HG03095 (cell line): ENCODE measurements at regions not wholly inside any gene's neighbourhood (a gene's known extent, or its start where the extent isn't known, plus 50 kb on each side); places are given as distances from the start of the nearest gene placed in this dataset.
"Not testable (repeated sequence)": the region's sequence is repeated elsewhere in the genome, so short reads cannot be mapped to it uniquely, and the experiment has no call there.

Experiments
- ATAC-seq: cut with Tn5 transposase; IDR thresholded peaks from one replicate; pipeline ENCODE4 v1.9.1; 2021; ENCODE audit warnings: moderate library complexity; ENCODE audit not compliant: unreplicated experiment

DNA sequence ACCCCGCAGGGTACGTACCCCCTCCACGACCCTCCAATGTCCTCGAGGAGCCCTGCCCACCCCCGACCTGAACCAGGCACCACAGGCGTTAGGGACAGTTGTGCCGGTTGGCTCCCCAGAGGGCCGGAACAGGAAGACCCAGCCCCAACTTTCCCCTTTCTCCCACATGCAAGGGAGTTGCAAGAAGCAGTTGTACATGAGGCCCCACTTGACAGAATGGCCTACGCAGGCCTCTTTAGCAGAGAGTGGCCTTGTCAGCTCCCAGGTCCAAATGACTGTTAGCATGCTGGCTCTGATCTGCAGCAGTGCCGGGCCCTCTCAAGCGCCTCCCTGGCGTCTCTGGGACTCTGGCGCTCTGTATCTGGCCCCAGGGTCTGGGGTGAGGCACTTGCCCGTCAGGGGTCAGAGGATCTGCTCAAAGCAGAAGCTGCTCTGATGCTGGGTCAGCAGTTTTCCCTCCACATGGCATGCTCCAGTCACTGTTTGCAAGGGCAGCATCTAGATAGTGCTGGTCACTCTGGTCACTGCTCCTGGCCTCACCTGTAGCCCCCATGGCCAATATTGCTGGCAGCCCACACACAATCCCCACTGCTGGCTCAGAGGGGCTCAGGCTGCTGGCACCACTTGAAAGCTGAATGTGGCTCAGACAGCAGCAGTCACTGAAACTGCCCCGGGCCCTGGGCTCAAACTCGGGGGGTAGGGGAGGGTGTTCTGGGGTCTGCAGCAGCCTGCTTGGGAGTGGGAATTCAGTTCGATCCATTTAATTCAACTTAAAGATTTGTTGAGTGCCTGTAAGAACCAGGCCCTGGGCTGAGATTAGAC lies 254.5 kb downstream of the FAM43A start:
- ATAC-seq: no peak

DNA sequence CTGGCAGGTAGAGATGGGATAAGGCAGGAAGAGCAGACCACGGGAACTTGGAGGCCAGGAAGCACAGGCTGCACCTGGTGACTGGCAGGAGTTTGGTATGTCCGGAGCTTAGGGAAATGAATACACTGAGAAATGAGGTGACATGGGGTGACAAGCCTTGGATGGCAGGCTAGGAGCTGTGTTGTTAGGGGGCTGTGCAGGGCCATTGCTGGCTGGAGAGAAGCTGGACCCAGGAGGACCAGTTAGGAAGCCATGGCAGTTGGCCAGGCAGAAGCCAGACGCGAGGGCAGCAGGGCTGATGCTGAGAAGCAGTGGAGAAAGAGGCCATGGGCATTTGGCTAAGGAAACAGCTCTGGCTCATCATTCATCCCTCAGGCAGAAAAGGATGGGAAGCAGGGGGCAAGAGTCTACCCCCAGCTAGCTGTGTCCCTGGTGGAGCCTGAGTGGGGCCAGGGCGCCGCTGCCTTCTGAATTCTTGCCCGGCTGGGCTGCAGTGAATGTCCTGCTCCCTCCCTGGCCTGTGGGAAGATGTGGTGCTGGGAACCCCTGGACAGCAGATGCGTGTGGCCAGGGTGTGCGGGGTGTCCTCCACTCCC lies 255.8 kb downstream of the FAM43A start:
- no peak for ATAC-seq

DNA sequence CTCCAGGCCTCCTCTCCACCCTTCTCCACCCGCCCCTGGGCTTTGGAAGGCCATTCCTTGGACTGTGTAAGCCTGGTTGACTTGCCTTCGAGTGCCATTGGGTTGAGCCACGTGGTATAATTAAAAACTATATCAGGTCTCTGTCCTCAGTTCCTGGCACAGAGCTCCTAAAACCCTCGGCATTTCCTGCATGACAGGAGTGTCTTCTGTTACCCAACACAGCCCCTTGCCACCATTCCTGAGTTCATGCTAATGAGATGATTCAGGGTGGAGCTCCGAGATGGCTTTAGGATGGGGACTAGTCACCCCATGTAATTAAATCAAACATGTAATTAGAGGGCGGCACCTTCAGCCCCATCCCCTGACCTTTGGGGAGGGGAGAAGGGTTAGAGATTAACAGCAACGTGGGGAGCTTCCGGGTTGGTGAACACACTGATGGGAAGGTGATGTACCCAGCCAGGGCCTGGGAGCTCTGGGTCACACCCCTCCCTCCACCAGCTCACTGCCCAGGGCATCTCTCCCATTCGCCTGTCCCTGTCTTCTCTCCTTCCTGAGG lies 256.4 kb downstream of the FAM43A start:
- ATAC-seq: no peak

DNA sequence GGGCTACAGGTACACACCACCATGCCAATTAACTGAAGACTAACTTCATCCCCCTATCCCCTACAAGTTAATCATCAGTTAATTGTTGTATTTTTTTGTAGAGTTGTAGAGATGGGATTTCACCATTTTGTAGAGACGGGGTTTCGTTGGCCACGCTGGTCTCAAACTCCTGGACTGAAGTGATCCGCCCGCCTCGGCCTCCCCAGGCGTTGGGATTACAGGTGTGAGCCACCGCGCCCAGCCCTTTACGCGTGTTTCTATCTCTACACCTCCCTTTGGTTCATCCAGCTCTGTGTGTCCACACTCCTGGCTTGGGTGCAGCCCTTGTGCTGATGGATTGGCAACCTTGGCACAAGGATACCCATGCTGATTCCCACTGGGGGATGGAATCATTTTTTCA lies 258.8 kb downstream of the FAM43A start:
- ATAC-seq: no peak

DNA sequence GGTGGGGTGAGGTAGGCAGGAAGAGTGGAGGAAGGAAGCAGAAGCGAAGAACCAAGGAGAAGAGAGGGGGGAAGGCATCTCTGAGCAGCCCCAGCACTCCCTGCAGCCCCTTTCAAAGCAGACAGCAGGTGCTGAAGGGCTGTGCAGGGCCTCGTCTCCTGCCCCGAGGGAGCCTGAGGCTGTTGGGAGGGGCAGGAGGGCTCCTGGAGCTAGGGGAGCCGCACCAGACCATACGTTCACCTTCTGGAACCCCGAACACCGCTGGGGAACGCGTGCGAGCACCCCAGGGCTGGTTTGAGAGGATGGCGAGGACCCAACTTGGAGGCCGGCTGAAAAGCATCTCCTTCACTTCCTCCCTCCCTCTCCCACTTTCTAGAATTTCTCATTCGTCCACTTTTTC lies 259.8 kb downstream of the FAM43A start:
- ATAC-seq: no peak

DNA sequence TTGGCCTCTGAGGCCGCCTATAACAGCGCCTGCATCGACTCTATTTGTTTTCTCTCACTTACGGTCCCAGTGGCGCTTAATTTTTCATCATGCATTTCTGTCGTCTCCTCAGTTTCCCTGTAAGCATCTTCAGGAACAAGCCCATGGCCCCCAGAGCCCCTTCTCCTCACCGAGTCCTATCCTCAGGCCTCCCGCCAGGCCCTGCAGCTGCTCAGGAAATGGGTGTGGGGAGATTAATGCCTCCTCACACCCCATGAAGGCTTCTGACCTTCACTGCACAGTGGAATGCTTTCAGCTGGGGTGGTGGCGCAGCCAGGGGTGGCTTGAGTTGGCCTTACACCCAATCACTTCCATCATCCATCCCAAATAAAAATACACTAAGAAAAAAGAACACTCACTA lies 260.4 kb downstream of the FAM43A start:
- no peak for ATAC-seq

DNA sequence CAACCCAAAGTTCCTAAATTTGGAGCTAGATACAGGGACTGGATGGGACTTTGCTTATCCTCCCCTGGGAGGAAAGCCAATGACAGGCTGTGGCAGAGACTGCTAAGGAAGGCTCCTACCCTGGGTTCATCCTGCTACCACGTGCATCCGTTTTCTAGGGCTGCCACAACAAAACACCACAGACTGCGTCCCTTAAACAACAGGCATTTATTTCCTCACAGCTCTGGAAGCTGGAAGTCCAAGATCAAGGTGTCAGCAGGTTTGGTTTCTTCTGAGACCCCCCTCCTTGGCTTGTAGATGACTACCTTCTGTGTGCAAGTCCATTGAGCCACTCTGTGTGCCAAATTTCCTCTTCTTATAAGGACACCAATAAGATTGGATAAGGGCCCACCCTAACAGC lies 263.9 kb downstream of the FAM43A start:
- no peak for ATAC-seq

DNA sequence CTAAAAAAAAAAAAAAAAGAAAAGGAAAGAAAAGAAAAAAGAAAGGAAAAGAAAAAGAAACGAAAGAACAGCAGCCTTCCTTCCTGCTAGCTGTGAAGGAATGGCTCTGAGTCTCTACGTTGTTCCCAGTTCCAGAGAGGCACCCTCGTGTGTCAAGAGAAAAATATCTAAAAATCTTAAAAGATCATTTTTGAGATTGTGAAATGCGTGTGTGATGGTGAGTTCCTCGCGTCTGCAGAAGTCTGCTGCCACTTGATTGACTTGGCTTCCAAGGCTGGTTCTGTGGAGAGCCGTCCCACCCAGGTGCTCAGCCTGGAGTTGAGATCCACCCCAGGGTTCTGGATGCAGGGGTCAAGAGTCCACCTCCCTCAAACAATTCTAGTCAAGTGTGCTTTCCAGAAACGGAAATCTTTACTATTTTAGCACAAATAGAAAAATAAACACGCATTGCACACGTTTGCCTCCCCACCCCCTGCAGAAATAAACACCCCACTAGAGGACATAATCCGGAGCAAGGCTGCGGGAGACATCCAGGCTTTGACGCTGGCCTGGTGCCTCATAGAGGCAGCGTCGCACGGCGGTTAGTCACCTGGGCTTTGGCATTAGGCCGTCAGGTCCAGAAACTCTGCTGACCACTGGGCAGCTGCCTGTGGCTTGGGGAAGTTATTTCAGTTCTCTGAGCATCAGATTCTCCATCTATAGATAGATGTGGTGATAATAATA lies 265.4 kb downstream of the FAM43A start:
- ATAC-seq: no peak

DNA sequence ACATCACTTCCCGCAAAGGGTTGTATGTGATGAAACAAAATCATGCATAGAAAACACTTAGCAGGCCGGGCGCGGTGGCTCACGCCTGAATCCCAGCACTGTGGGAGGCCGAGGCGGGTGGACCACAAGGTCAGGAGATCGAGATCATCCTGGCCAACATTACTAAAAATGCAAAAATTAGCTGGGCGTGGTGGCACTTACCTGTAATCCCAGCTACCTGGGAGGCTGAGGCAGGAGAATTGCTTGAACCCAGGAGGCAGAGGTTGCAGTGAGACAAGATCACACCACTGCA lies 265.9 kb downstream of the FAM43A start:
- ATAC-seq: not testable (repeated sequence)

DNA sequence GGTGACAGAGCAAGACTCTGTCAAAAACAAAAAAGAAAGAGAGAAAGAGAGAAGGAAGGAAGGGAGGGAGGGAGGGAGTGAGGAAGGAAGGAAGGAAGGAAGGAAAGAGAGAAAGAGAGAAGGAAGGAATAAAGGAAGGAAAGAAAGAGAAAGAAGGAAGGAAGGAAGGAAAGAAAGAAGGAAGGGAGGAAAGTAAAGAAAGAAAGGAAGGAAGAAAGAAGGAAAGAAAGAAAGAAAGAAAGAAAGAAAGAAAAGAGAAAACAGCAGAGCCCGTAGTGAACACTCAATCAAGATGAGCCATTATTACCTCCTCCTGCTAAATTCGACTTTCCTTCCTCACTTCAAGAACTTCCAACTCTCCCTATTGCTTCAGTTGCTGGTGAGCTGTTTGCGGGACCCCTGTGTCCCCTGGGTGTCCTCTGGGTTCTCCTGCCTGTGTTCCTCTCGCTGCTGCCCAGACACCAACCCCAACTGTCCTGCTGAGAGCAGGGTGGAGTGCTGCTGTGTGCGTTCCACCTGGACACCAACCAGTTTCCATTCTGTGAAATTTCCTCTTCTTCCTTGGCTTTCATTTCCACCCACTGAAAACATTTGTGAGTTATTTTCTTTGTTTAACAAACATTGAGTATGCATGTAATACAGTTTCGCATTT lies 266.4 kb downstream of the FAM43A start:
- ATAC-seq: no peak

DNA sequence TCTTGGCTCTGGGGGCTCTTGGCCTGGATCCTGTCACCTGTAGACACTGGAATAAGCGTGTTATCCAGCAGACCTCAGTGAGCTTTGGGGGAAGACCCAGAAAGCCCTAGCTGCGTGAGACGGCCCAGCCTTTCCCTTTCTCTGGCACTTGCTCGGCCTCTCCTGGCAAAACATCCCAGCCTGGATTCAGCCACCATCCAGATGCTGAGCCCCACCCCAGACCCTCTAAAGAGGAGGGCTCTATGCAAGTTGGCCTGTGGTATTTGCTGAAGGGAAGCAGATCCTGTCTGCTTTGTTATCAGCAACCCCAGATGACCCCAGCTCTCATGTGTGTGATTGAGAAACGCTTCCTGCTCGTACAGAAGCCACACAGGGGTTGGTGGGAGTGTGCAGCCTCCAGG lies 267.2 kb downstream of the FAM43A start:
- no peak for ATAC-seq

DNA sequence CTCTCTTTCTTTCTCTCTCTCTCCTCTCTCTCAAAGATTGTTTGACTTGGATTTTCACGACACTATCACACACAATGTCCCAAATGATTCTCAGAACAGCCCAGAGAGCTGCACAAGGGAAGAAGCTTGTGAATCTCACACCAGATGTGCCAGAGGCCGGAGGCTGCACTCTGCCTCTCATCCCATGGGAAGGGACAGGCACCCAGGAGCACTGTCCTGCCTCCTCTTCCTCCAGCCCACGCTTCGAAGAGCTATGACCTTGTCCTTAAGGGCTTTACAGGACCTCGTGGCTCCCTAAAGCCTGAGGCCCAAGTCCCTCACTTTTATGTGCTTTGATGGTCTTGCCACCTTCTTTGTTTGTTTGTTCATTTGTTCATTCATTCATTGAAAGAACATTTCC lies 267.6 kb downstream of the FAM43A start:
- no peak for ATAC-seq

DNA sequence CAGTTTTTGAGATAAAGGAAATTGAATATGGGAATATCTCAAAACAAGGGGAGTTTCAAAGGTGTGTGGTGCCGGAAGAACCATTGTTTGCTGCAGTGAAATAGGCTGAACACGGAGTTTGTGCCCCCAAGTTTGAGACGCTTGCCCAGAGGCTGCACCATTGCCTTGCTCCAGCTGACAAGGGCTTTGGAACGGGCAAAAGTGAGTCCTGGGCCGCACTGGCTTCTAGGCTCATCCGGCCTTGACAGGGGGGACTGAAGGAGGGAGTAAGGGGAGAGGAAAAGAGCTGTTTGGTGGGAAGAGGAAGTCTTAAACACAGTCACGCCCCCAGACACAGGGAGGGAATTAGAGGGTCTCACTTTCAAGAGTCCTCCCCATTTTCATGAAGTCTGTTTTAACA lies 269.9 kb downstream of the FAM43A start:
- no peak for ATAC-seq

DNA sequence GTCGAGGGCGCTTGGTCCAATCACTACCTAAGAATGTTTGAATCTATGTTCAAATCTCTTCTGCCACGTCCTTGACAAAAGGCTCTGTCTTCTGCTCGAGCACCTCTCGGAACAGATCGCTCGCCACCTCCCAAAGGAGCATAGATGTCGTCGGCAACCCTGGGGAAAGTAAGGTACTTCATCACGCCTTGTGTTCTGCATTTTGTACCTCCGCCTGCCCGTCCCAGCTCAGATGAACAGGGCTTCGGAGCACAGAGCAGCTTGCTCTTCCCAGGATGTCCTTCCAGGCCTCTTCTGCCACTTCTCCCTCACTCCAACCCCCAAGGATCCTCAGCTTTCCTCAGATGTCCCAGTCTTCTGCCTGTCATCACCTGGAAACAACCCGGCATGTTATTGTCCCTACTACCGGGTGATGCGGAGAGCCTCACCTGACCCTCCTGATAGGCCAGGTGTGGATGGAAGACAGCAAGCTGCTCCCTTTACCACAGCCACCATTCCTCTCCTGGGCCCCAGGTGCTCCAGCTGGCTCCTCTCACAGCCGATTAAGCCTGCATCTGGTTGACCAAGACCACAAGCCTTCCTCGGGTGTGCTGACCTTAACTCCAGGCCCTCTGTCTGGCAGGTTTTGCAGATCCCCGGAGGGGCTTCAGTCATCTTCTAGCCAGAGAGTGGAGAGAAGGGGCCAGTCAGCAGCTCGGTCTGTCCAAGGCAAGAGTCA lies 270.5 kb downstream of the FAM43A start:
- ATAC-seq: no peak

DNA sequence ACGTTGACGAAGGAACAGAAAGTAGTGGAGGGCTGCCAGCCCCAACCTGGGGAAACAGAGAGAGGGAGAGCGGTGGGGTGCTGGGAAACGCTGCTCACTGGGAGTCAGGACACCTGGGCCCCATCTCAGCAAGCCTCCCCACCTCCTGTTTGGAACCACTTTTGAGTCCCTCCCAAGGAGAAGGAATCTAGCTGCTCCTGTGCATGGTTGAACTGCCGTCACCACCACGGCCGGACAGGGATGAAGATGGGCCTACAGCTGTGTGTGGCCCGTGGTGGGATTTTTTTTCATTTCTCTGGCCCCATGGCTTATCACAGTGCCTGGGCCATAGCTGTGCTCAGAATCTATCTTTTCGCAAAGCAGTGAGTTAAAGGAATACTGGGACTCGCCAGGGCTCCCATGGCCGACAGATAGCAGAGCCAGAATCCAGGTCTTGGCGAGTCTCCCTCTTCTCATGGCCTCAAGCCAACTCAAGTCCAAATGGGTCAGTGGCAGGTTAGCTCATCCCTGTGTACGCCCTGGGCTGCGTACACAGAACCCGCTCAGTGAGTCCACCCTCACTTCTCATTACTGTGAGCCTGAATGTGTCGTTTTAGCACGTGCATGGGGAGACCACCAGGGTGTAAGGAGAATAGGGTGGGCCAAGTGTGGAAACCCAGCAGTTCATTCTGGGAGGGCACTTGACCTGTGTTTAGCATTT lies 271.2 kb downstream of the FAM43A start:
- no peak for ATAC-seq

DNA sequence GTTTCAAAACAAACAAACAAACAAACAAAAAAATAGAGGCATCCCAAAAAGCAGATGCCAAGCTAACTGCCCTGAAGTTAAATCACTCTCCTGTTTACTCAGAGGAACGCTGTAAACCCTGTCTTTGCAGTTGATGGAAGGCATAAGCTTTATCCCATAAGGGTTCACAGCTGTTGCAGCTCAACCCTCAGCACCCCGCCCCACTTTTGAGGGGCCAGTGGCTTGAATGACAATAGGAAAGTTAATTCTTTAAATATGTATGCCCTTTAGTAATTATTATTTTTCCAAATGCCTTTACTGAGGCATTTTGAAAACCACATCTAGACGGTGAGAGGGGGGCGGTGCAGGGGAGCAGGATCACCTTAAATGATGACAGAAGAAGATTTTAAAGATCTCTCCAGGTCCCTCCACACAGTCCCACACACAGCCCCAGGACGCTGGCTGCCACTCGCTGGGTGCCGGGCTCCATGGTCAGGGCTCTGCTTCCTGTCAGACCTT lies 272.1 kb downstream of the FAM43A start:
- ATAC-seq: no peak

DNA sequence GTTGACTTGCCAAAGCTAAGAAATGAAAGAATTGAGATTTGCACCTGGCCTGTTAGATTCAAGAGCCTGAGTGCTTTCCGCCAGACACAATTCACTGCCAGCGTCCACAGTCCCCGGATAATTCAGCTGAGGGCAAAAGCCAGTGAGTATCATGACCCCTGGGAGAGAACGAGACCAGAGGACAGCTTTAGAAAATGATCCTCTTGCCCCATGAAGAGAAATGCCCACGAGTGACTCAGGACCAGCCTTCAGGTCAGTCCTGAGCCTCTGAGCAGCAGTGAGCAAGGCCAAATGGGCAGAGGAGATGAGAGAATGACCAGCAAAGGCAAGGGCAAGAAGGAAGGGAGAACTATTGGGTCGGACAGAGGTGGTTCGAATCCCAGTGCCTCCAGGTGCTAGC lies 273.5 kb downstream of the FAM43A start:
- ATAC-seq: no peak

DNA sequence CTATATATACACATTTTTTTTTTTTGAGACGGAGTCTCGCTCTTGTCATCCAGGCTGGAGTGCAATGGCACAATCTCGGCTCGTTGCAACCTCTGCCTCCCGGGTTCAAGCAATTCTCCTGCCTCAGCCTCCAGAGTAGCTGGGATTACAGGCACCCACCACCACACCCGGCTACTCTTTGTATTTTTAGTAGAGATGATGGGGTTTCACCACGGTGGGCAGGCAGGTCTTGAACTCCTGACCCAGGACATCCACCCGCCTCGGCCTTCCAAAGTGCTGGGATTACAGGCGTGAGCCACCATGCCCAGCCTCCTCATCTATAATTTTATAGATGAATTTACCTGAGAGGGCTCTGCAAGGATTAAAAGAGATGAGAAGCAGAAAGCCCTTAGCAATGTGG lies 274.0 kb downstream of the FAM43A start:
- not testable (repeated sequence) for ATAC-seq

DNA sequence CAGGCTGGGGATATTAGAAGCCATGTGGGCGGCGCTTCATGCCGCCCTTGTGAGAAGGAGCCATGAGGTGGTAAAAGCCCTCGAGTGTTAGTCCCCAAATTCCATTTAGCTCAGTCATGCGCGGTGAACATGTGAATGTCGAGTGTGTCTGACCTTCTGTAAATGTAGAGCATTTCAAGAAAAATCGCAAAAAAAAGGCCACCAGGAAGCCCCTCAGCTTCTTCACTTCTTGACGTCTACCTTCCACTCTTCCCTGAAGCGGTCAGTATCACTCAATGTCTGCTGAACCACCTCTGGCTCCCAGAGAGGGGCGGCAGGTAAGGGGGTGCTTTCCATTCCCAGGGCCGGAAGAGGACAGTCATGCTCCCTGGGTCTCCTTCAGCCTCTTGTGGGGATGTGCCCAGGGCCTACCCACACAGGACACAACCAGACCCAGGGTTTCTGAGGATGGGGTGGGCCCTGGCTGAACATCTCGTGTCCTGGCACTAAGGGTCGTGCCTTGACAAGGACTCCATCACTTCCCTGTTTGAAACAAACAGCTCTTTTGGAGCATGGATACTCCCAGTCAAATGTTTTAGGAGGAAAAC lies 274.9 kb downstream of the FAM43A start:
- no peak for ATAC-seq

DNA sequence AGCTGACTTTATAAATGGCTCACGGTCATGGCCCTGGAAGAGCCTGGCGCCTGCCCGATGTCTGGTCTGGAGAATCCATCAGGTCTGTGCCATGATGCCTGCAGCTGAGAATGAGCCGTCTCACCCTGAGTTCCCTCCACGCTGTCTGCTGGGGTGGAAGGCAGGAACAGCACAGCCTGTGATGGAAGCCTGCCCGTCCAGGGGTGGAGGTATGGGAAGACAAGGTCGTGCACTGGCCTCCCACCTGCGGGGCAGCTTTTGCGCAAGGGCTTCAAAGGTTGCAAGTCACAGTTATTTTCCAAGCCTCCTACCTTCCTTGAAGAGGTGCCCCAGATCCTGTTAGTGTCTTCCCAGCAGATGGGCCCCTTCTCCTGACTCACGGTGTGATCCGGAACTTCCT lies 275.5 kb downstream of the FAM43A start:
- ATAC-seq: no peak
